Cardiac fibroblast (primary cell): ENCODE measurements at regions not wholly inside any gene's neighbourhood (a gene's known extent, or its start where the extent isn't known, plus 50 kb on each side); places are given as distances from the start of the nearest gene placed in this dataset.
A peak's percentile ranks its signal among the peaks of the same experiment; 100 is the strongest.

Experiments
- DNase-seq, 2 donors: peaks; one replicate each; pipeline versions ENCODE4 v3.0.0 to v3.0.0-alpha.2; 2010; ENCODE audit warnings: low read depth in 2 of 2
- H3K4me3 ChIP-seq, 2 donors: replicated peaks in 1 of 2; 1 replicate in 1 of 2; 2 replicates in 1 of 2; pipeline ENCODE4 v1.5.1; 2011; ENCODE audit warnings: low read depth in 2 of 2, low read length in 2 of 2, mild to moderate bottlenecking in 2 of 2, moderate library complexity in 1 of 2
- TF ChIP-seq, protein P1 (sequence below): IDR thresholded peaks from one replicate; pipeline ENCODE4 v1.5.1; 2011; ENCODE audit warnings: low read depth, mild to moderate bottlenecking, low read length, inconsistent platforms

DNA sequence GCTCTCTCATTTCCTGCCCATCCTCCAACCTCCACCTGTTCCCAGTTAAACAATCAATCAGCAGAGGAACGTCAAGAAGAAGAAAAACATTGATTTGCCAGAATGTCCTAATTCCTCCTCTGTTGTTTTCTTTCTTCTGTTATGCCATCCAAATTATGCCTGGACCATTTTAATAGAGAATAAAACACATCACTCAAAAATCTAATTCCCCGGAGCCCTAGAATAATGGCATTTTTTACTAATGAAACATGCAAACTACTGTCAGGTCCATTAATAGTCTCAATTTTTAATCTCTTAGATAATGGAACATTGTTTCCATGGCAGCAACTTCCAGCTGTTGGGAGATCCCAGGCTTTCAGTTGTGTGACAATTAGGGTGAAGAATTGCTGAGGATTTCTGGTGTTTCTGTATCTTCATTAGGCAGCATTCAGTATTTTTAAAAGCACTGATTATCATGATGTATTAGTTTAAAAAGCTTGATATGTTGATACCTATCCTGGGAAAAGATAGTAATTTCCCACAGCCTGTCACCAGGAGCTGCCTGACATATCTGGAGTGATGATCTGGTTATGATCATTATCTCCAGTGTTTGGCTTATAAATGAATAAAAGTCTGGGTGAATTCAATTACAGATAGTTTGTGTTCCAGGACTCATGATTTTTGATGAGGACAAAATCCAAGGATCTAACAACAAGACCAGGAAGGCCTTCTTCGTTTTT lies 209.8 kb downstream of the TPBG start:
- no peak overlapping the region for H3K4me3 ChIP-seq
- TF ChIP-seq, protein P1, sequence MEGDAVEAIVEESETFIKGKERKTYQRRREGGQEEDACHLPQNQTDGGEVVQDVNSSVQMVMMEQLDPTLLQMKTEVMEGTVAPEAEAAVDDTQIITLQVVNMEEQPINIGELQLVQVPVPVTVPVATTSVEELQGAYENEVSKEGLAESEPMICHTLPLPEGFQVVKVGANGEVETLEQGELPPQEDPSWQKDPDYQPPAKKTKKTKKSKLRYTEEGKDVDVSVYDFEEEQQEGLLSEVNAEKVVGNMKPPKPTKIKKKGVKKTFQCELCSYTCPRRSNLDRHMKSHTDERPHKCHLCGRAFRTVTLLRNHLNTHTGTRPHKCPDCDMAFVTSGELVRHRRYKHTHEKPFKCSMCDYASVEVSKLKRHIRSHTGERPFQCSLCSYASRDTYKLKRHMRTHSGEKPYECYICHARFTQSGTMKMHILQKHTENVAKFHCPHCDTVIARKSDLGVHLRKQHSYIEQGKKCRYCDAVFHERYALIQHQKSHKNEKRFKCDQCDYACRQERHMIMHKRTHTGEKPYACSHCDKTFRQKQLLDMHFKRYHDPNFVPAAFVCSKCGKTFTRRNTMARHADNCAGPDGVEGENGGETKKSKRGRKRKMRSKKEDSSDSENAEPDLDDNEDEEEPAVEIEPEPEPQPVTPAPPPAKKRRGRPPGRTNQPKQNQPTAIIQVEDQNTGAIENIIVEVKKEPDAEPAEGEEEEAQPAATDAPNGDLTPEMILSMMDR = no peak
- no peak for DNase-seq

DNA sequence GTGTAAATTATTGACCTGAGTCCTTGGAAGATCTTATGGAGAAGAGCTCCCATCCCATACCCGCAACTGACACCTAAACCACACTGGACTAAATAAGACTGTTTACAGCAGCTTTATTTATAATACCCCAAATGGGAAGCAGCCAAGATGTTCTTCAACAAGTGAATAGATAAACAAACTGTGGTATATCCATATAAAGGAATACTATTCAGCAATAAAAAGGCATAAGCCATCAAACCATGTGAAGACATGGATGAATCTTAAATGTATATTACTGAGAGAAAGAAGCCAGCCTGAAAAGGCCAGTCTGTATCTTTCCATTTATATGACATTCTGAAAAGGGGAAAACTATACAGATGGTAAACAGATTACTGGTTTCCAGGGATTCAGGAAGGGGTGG lies 212.7 kb downstream of the TPBG start:
- no peak overlapping the region for H3K4me3 ChIP-seq
- DNase-seq = no peak
- TF ChIP-seq, protein P1 = no peak

DNA sequence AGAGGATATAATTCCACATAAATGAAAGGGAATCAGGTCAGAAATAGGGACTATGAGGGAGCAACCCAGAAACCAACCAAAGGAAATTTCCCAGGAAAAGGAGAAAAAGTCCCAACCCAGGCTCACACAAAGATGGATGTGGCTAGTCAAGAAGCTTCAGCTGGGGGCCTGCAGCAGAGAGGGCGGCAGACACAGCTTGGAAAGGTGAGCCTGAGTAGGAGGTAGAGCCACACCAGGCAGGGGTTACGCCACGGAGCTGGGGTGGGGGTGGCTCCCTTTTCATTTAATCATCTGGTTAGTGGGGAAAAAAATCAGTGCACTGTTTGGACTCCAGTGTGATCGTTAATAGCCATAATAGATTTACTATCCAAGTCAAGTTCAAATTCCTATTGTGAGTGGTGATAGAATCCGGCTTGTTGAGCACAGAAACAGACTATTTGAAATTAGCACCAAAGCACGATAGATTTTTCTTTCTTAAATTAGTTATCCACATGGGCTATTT lies 220.6 kb downstream of the TPBG start:
- TF ChIP-seq, protein P1 = no peak
- DNase-seq = no peak
- no peak overlapping the region for H3K4me3 ChIP-seq

DNA sequence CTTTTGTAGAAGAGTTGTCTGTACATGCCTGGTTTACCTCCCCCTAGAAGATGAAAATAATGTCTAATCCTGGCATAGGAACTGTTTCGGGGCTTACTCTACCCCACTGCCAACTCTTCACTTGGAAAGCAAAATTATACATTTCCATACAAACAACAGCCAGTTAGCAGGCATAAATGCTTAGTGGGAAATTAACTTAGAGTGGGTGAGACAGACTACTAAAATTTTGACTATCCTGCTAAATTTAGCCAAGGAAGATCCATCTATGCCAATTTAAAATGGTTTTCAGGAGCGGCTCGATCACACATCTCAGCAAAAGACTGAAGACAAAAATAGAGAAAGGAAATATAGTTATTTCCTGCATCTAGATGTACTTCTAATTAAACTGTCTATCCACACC lies 221.2 kb downstream of the TPBG start:
- TF ChIP-seq, protein P1 = no peak
- DNase-seq = no peak
- H3K4me3 ChIP-seq = no peak overlapping the region

DNA sequence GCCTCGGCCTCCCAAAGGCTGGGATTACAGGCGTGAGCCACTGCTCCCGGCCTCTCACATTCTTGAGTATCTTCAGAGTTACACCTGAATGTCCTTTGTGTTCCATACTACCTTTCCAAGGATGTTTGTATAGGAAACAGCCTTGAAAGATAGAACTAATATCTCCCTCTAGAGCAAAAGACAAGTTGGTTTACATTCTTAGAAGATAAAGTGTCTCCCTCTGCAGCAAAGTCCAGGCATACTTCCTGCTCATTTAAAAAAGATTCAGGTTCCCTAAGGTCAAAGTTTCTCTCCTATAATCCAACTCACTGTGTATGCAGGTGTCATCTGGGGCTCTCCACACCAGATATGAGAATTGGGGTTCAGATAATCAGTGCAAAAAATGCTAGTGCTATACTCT lies 224.4 kb downstream of the TPBG start:
- H3K4me3 ChIP-seq = no peak overlapping the region
- DNase-seq = peak in 1 of 2 donors; percentile 8
- TF ChIP-seq, protein P1 = no peak

DNA sequence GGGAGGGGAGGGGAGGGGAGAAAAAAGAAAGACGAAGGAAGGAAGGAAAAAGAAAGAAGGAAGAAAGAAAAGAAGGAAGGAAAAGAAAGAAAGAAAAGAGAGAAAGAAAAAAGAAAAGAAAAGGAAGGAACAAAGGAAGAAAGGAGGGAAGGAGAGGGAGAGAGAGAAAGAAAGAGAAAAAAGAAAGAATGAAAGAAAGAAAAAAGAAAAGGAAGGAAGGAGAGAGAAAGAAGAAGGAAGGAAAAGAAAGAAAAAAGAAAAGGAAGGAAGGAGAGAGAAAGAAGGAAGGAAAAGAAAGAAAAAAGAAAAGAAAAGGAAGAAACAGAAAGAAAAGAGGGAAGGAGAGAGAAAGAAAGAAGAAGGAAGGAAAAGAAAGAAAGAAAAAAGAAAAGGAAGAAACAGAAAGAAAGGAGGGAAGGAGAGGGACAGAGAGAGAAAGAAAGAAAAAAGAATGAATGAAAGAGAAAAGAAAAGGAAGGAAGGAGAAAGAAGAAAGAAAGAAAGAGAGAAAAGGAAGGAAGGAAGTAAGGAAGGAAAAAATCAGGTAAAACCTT lies 225.3 kb downstream of the TPBG start:
- H3K4me3 ChIP-seq = no peak overlapping the region
- TF ChIP-seq, protein P1 = no peak
- no peak for DNase-seq
